GM21723 (cell line): ENCODE measurements at regions not wholly inside any gene's neighbourhood (a gene's known extent, or its start where the extent isn't known, plus 50 kb on each side); places are given as distances from the start of the nearest gene placed in this dataset.
"Not testable (repeated sequence)": the region's sequence is repeated elsewhere in the genome, so short reads cannot be mapped to it uniquely, and the experiment has no call there.

Experiments used
- ATAC-seq: cut with Tn5 transposase; IDR thresholded peaks from one replicate; pipeline ENCODE4 v1.9.1; 2021; ENCODE audit warnings: mild to moderate bottlenecking, moderate library complexity; ENCODE audit not compliant: unreplicated experiment

DNA sequence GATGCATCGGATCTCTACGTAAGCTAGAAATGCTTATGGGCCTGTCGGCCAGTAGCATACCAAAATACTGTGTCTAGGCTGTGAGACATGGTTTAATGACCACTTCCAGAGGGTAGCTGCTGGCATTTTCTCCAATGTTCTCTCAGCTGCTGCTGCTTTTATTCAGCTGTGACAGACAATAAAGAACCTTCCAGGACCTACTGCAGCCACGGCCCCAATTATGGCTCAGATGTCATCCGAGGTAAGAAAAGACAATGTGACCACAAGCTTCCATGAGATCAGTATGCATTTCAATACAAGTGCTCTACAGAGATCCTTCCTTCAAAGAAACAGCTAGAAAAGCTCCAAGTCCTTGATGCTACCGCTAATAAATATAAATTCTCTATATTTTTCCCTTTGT, 256.2 kb downstream of the SDHAF3 start:
- ATAC-seq: no peak

- ATAC-seq: no peak
Observed at GRCh38 chr7:97377713-97378112, 260.2 kb downstream of the SDHAF3 start.

DNA sequence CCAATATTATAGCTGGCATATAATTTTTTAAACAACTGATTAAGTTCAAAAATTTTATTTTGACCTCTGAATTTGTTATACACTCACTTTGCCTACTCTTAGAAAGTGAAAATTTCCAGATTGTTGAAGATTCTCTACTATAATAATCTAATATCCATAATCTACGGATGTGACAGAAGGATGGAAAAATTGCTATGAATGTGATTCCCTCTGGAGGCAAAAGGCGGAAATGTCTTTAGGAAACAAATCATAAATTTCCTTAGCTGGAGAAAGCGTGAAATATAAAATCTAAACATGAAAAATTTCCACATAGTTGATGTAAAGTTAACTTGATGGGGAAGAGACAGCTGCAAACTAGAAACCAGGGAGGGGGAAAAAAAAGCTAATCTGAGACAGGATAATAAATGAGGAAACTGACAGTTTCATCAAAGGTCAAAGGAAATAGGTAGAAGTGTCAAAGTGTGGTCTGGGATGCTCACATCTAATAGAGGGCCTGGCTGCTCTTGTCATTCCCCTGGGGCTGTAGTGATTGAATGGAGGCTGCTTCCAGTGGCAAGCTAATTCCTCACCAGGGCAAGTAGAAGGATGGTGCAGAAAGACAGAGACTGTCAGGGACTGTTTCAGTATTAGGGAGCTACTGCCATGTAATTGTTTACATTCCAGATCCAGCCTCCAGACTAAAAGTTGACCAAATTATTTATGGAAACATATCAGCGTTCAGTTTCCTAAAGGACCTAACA, 264.5 kb downstream of the SDHAF3 start:
- ATAC-seq: no peak

DNA sequence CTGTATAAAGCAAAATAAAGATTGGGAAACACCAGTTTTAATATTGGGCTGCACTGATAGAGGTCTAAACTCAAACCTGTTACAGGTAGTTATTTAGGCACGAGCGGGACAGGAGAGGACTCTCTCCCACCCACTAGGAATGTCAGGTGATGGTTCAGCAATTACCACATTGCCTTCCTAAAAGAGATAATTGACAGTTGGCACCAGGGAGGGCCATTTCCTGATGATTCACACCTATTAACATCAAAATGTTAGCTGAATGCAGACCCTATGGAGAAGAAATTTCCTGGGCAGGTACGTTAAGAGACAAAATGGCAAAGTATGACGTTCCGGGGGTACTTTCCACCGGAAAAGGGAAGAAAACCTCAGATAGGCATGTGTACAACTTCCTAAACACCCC, 272.6 kb downstream of the SDHAF3 start:
- no peak for ATAC-seq

- ATAC-seq: no peak
Observed at GRCh38 chr7:97390915-97391593, 273.6 kb downstream of the SDHAF3 start.

- ATAC-seq: no peak
Observed at GRCh38 chr7:97401398-97401797, 283.9 kb downstream of the SDHAF3 start.

DNA sequence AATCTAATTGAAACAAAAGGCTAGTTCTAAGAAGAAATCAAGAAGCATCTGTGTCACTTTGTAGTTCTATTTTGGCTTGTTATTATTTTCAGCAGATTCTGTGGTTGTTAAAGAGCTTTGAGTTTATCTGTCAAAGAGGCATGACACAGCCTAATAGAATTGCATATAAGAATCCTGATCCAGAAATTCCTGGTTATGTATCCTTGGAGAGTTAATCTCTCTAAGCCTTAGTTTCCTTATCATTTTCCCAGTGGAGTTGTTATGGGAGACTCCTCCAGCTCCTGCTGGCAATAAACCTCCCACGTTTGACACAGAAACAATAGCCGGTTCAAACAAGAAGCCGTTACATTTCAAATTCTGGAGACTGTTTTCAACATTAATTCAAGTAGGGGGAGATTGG, 288.3 kb downstream of the SDHAF3 start:
- no peak for ATAC-seq

GRCh38 chr7:97407106-97407505, 289.6 kb downstream of the SDHAF3 start:
- ATAC-seq: no peak

GRCh38 chr7:97409346-97409745, 291.8 kb downstream of the SDHAF3 start:
- ATAC-seq: no peak

DNA sequence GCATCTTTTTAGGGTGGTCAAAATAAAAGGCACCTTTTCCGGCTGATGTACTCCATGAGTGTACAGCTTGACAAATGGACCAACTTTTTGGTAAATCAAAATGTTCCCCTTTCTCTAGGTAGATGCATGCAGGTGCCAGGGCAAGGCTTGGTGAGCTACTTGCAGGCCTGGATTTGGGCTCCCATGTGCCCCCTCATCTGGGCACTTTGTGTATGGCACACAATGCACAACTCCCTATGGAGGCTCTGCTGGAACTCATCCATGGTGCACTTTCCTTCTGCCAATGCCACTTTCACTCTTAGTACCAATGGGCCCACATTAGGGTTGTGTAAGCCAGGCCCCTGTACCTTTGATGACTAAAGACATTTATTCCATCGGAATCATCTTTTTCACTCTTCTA, 300.8 kb downstream of the SDHAF3 start:
- ATAC-seq: no peak

GRCh38 chr7:97419898-97420297, 302.4 kb downstream of the SDHAF3 start:
- no peak for ATAC-seq

- no peak for ATAC-seq
Observed at GRCh38 chr7:97421307-97421930, 303.9 kb downstream of the SDHAF3 start.

DNA sequence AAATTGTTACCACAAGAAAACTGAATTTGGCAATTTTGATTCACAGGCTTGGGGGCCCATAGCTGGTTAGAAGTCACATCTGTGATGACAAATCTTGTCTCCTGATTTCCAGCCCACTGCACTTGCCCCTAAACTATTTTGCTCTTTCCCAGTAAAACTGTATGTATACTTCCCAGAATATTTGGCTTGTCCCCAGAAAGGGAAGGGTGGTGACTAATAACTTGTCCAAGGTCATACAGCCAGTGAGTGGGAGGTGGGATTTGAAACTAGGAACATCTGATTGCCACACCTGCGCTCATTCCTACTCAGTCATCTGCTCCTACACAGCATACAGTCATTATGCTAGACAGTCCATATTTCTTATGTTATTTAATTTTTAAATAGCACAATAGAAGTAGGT, 304.5 kb downstream of the SDHAF3 start:
- ATAC-seq: no peak

DNA sequence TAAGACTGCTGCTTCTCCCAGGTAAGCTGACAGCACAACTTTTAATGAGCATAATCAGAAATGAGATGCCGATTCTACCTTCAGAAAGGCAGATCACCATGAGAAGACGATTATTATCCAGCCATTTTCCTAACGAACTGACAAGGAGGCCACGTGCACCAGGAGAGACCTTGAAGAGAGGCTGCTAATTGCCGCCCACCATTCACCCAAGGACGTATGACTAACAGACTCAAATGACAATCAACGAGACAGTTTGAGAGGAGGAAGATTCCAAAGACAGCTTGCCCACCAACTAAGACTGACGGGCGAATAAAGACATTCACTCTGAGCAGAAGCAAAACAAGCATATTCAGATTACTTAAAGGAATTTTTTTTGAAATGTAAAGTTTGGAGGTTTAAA, 301.9 kb upstream of the TAC1 start:
- no peak for ATAC-seq

DNA sequence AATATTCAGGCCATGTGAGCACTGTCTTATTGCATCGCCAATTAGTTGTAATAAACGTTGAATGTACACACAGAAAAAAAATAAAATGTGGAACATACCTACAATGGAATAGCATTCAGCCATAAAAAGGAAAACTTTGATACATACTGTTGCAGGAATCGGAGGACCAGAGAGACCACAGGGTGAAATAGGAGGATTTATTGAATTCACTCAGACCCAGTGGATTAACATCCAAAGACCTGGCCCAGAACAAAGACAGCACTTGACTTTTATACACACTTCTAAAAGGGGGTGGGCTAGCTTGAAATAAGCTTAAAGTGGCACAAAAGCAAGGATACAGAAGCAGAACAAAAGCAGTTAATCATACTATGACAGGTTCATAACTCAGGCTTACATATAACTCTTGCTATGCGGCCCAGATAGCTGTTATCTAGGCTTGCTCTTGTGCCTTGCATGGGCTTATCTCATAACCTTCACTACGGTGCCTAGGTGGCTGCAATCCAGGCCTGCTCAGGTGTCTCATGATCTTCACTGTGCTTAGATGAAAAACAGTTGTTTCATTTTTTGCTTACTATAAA, 292.2 kb upstream of the TAC1 start:
- no peak for ATAC-seq

DNA sequence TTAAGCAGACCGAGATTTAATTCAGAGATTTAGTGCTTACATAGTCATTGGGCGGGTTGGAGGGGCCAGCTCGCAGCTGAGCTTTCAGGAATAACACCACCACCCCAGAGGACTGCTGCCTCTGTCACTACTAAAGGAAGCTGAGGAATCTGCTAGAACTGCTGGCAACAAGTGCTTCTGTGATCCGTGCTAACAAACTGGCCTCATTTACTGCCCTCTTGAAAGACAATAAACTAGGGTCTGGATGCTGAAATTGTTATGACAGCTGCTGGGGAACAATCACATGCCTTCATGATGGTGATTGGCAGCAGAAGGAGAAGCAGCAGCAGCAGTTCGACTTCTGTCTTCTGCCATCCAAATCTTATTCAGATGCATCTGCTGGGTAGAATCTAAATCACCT, 285.5 kb upstream of the TAC1 start:
- ATAC-seq: no peak

- ATAC-seq: not testable (repeated sequence)
Observed at GRCh38 chr7:97449448-97449847, 282.4 kb upstream of the TAC1 start.

DNA sequence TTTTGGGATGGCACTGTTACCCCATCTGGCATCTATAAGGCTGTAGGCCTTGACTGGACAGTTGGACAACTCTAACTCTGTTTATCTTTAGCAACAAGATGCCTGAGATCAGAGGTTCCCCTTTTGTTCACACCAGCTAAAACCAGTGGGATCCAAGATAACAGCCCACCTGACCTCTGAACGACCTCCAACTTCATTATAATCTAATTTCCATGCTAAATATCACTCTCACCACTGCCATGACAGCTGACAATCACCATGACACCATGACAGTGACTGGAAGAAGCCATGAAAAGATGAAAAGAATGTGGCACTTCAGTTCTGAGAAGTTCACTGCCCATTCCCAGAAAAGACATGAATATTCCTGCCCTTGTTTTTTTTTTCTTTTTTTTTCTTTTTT, 281.4 kb upstream of the TAC1 start:
- no peak for ATAC-seq

DNA sequence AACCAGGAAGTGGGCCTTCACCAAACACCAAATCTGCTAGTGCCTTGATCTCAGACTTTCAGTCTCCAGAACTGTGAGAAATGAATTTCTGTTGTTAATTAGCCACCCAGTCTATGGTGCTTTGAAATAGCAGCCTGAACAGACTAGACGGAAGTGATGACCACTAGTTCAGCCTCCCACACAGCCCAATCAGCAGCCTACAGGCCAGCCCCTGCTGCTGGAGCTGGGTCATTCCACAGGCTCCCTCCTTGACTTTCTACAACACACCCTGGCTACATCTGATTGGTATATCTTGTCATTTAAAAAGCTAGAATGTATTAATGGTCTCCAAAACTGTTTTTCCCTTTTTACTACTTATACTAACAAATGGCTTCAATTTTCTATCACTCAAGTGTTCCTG, 277.2 kb upstream of the TAC1 start:
- no peak for ATAC-seq

DNA sequence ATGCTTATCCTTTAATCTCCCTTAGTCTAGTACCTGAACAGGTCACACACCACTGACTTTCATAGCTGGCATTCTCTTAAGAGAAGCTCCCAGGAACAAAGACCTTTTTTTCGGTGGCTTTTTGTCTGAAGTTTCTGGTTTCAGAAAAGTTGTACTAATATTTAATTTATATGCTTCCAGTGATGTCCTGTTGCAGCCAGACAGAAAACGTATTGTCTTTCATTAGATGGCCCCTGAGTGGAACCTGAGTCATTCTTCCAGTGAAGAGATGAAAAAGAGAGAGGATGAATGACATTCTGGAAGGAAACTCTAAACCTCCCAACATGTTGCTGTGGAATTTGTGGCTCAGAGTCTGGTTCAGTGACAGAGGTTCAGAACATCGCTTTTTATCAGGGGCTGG, 274.8 kb upstream of the TAC1 start:
- ATAC-seq: no peak

GRCh38 chr7:97460433-97460832, 271.5 kb upstream of the TAC1 start:
- ATAC-seq: no peak

GRCh38 chr7:97461596-97461995, 270.3 kb upstream of the TAC1 start:
- ATAC-seq: no peak
